Lung microvascular endothelial cell (primary cell): ENCODE measurements at regions not wholly inside any gene's neighbourhood (a gene's known extent, or its start where the extent isn't known, plus 50 kb on each side); places are given as distances from the start of the nearest gene placed in this dataset.
"Not testable (repeated sequence)": the region's sequence is repeated elsewhere in the genome, so short reads cannot be mapped to it uniquely, and the experiment has no call there.

Experiments used
- DNase-seq, 2 donors: peaks; one replicate each; pipeline versions ENCODE4 v3.0.0 to v3.0.0-alpha.2; 2010; ENCODE audit warnings: low read depth in 2 of 2

GRCh38 chr16:54985156-54985555, 54.5 kb downstream of the IRX5 start:
- DNase-seq: no peak

- no peak for DNase-seq
Measured at GRCh38 chr16:54985668-54986067, 55.0 kb downstream of the IRX5 start.

- no peak for DNase-seq
Measured at GRCh38 chr16:54986409-54986808, 55.7 kb downstream of the IRX5 start.

GRCh38 chr16:54987081-54987480, 56.4 kb downstream of the IRX5 start:
- no peak for DNase-seq

- DNase-seq: no peak
Measured at GRCh38 chr16:54991525-54991924, 60.9 kb downstream of the IRX5 start.

- not testable (repeated sequence) for DNase-seq
Measured at GRCh38 chr16:54991946-54992345, 61.3 kb downstream of the IRX5 start.

- DNase-seq: no peak
Measured at GRCh38 chr16:54993106-54993895, 62.6 kb downstream of the IRX5 start.

- no peak for DNase-seq
Measured at GRCh38 chr16:54996186-54996585, 65.5 kb downstream of the IRX5 start.

GRCh38 chr16:54998834-54999233, 68.2 kb downstream of the IRX5 start:
- DNase-seq: no peak

- DNase-seq: no peak
Measured at GRCh38 chr16:54999481-54999880, 68.8 kb downstream of the IRX5 start.

GRCh38 chr16:55000595-55000994, 69.9 kb downstream of the IRX5 start:
- no peak for DNase-seq

- no peak for DNase-seq
Measured at GRCh38 chr16:55001931-55002330, 71.3 kb downstream of the IRX5 start.

GRCh38 chr16:55002419-55002818, 71.8 kb downstream of the IRX5 start:
- no peak for DNase-seq

- DNase-seq: no peak
Measured at GRCh38 chr16:55003306-55003705, 72.6 kb downstream of the IRX5 start.

GRCh38 chr16:55003916-55004315, 73.3 kb downstream of the IRX5 start:
- no peak for DNase-seq

- no peak for DNase-seq
Measured at GRCh38 chr16:55007504-55007903, 76.8 kb downstream of the IRX5 start.

- no peak for DNase-seq
Measured at GRCh38 chr16:55008836-55009510, 78.3 kb downstream of the IRX5 start.

GRCh38 chr16:55009581-55009980, 78.9 kb downstream of the IRX5 start:
- no peak for DNase-seq

- no peak for DNase-seq
Measured at GRCh38 chr16:55010492-55011160, 80.0 kb downstream of the IRX5 start.

- no peak for DNase-seq
Measured at GRCh38 chr16:55012362-55012761, 81.7 kb downstream of the IRX5 start.

- DNase-seq: no peak
Measured at GRCh38 chr16:55012793-55013192, 82.1 kb downstream of the IRX5 start.

GRCh38 chr16:55014022-55014421, 83.4 kb downstream of the IRX5 start:
- no peak for DNase-seq
